HepG2 (cell line): ENCODE measurements at regions not wholly inside any gene's neighbourhood (a gene's known extent, or its start where the extent isn't known, plus 50 kb on each side); places are given as distances from the start of the nearest gene placed in this dataset.

Experiments used
- ATAC-seq: fragments of 200-7000 bp; cut with Tn5 transposase; 3 replicates; pipeline ENCODE4 v1.9.1; 2020; ENCODE audit warnings: mild to moderate bottlenecking, moderate library complexity
- BruUV-seq: library from RNA; stranded (reverse); fragments of 400-500 nt; replicated peaks from 2 replicates; lab custom pipeline; 2021; lab: Mats Ljungman, UMichigan
- CTCF ChIA-PET: fragments of 300-600 bp; formaldehyde crosslinking; extraction: SDS; loops from one replicate; lab custom pipeline; 2021; ENCODE audit warnings: low total read pairs, inconsistent platforms, low intra/inter-chr PET ratio; lab: Yijun Ruan, JAX
- POLR2A ChIA-PET: fragments of 350-600 bp; sonication (Branson Sonifier 250); formaldehyde crosslinking; loops from one replicate; lab custom pipeline; 2020; ENCODE audit warnings: antibody characterized with exemption, inconsistent platforms; lab: Yijun Ruan, JAX
- DNase-seq: peaks from one replicate; pipeline ENCODE4 v3.0.0-alpha.2; 2015; ENCODE audit warnings: low spot score
- FAIRE-seq: peaks from 3 replicates; lab custom pipeline; 2011; peaks lifted over from hg19 to GRCh38; lab: Jason Lieb, UNC
- H2AFZ ChIP-seq: one replicate; pipeline ENCODE4 v1.6.1; 2011; ENCODE audit warnings: low read length, inconsistent platforms
- H3K27ac ChIP-seq: fragments of 300-600 bp; 3 replicates; pipeline ENCODE4 v1.8.0; 2011; ENCODE audit warnings: mixed run types, mild to moderate bottlenecking, mixed read lengths, low read length, inconsistent platforms; ENCODE audit not compliant: insufficient read depth; ENCODE audit errors: extremely low read length
- H3K27me3 ChIP-seq, 2 experiments: fragments of 200-600 bp in 1 of 2; 2 replicates in 1 of 2; 3 replicates in 1 of 2; pipeline versions ENCODE4 v1.6.0 to v1.8.0; 2011; ENCODE audit warnings: low read length in 2 of 2, mild to moderate bottlenecking in 2 of 2, moderate library complexity in 2 of 2, inconsistent platforms in 1 of 2; ENCODE audit not compliant: insufficient read depth in 2 of 2, control insufficient read depth in 1 of 2
- H3K36me3 ChIP-seq, 2 experiments: fragments of 200-600 bp in 1 of 2; replicated peaks in 1 of 2; 2 replicates in 1 of 2; 3 replicates in 1 of 2; pipeline versions ENCODE4 v1.5.1 to v1.8.0; 2011; ENCODE audit warnings: low read length in 2 of 2, inconsistent platforms in 1 of 2; ENCODE audit not compliant: insufficient read depth in 2 of 2, control insufficient read depth in 1 of 2
- H3K4me1 ChIP-seq: 2 replicates; pipeline ENCODE4 v1.5.1; 2012; ENCODE audit warnings: low read length, inconsistent platforms; ENCODE audit not compliant: insufficient read depth
- H3K4me2 ChIP-seq: 2 replicates; pipeline ENCODE4 v1.6.0; 2011; ENCODE audit warnings: low read depth, low read length, inconsistent platforms
- H3K4me3 ChIP-seq, 3 experiments: fragments of 200-600 bp in 1 of 3; sonication (generic), shearing (Covaris generic) in 1 of 3; replicated peaks in 1 of 3; 2 replicates each; pipeline ENCODE4 v1.5.1; 2011 to 2016; ENCODE audit warnings: low read length in 3 of 3, inconsistent platforms in 2 of 3, low read depth in 2 of 3, mild to moderate bottlenecking in 2 of 3, control low read depth in 1 of 3, mixed read lengths in 1 of 3; ENCODE audit not compliant: insufficient read depth in 1 of 3
- H3K79me2 ChIP-seq: one replicate; pipeline ENCODE4 v1.6.1; 2011; ENCODE audit warnings: low read length, inconsistent platforms; ENCODE audit not compliant: insufficient read depth
- H3K9ac ChIP-seq: 2 replicates; pipeline ENCODE4 v1.6.0; 2011; ENCODE audit warnings: mild to moderate bottlenecking, low read depth, low read length, inconsistent platforms; ENCODE audit not compliant: insufficient read depth
- H3K9me3 ChIP-seq: 2 replicates; pipeline ENCODE4 v1.5.1; 2012; ENCODE audit warnings: mild to moderate bottlenecking, low read length
- H4K20me1 ChIP-seq: 2 replicates; pipeline ENCODE4 v1.6.0; 2011; ENCODE audit warnings: inconsistent platforms, mild to moderate bottlenecking, low read length, moderate library complexity; ENCODE audit not compliant: insufficient read depth
- ATF1 ChIP-seq: IDR thresholded peaks from 2 replicates; pipeline ENCODE4 v1.6.1; 2016; ENCODE audit warnings: mild to moderate bottlenecking, control low read depth
- ATF7 ChIP-seq, 2 experiments: fragments of 450-650 bp in 1 of 2; sonication (generic) in 1 of 2; formaldehyde crosslinking in 1 of 2; IDR thresholded peaks; 2 replicates each; pipeline versions ENCODE4 v1.4.0 to v1.6.1; 2016 to 2020; ENCODE audit warnings: antibody characterized with exemption in 1 of 2, mild to moderate bottlenecking in 1 of 2, missing genetic modification reagents in 1 of 2
- CCAR2 ChIP-seq: fragments of 200-400 bp; formaldehyde crosslinking; optimal IDR thresholded peaks from 2 replicates; pipeline ENCODE3; 2018; ENCODE audit warnings: low read depth, mild to moderate bottlenecking, low read length, moderate library complexity
- FIP1L1 ChIP-seq: fragments of 200-400 bp; formaldehyde crosslinking; IDR thresholded peaks from 2 replicates; pipeline ENCODE4 v1.6.1; 2018; ENCODE audit warnings: low read depth, mild to moderate bottlenecking, low read length, moderate library complexity, borderline replicate concordance; ENCODE audit not compliant: insufficient read depth
- FOSL2 ChIP-seq: sonication (generic); formaldehyde crosslinking; IDR thresholded peaks from 2 replicates; pipeline ENCODE4 v1.4.0; 2020; ENCODE audit warnings: missing genetic modification reagents
- HOXA5 ChIP-seq: sonication (generic); formaldehyde crosslinking; IDR thresholded peaks from 2 replicates; pipeline ENCODE4 v1.4.0; 2020; ENCODE audit warnings: missing genetic modification reagents
- KDM3A ChIP-seq: IDR thresholded peaks from 2 replicates; pipeline ENCODE4 v1.6.1; 2018; ENCODE audit warnings: low read depth, missing compliant biosample characterization
- KDM6A ChIP-seq: IDR thresholded peaks from 2 replicates; pipeline ENCODE4 v1.6.1; 2016; ENCODE audit warnings: low read depth
- KLF6 ChIP-seq: IDR thresholded peaks from 2 replicates; pipeline ENCODE4 v1.8.0; 2016; ENCODE audit warnings: missing biosample characterization, missing genetic modification reagents
- MXD4 ChIP-seq: IDR thresholded peaks from 2 replicates; pipeline ENCODE4 v1.6.1; 2016; ENCODE audit warnings: mild to moderate bottlenecking, missing biosample characterization, missing genetic modification reagents
- NCOA1 ChIP-seq: sonication (generic); formaldehyde crosslinking; IDR thresholded peaks from 2 replicates; pipeline ENCODE4 v1.9.0; 2021; ENCODE audit warnings: missing genetic modification reagents
- PRMT3 ChIP-seq: sonication (generic); formaldehyde crosslinking; IDR thresholded peaks from 2 replicates; pipeline ENCODE4 v1.8.1; 2022; ENCODE audit warnings: low read depth, mild to moderate bottlenecking, moderate library complexity, missing genetic modification reagents, borderline replicate concordance
- RORA ChIP-seq: sonication (generic); formaldehyde crosslinking; IDR thresholded peaks from 2 replicates; pipeline ENCODE4 v1.5.0; 2020; ENCODE audit warnings: mild to moderate bottlenecking, missing genetic modification reagents, moderate library complexity
- SCMH1 ChIP-seq: sonication (generic); formaldehyde crosslinking; IDR thresholded peaks from 2 replicates; pipeline ENCODE4 v1.9.0; 2021; ENCODE audit warnings: missing genetic modification reagents, mild to moderate bottlenecking, borderline replicate concordance
- SMARCE1 ChIP-seq: fragments of 450-650 bp; IDR thresholded peaks from 2 replicates; pipeline ENCODE4 v1.6.1; 2017; ENCODE audit warnings: borderline replicate concordance
- SP1 ChIP-seq, 2 experiments: fragments of 450-650 bp in 1 of 2; sonication (generic) in 1 of 2; formaldehyde crosslinking in 1 of 2; IDR thresholded peaks; 2 replicates each; pipeline versions ENCODE4 v1.4.0 to v1.6.1; 2016 to 2020; ENCODE audit warnings: missing genetic modification reagents in 1 of 2
- ZBTB10 ChIP-seq: sonication (generic); formaldehyde crosslinking; IDR thresholded peaks from 2 replicates; pipeline ENCODE4 v1.4.0; 2020; ENCODE audit warnings: missing genetic modification reagents, borderline replicate concordance
- ZKSCAN1 ChIP-seq: fragments of 150-350 bp; IDR thresholded peaks from 2 replicates; pipeline ENCODE4 v1.6.1; 2014; ENCODE audit warnings: low read length
- ZNF232 ChIP-seq: sonication (generic); formaldehyde crosslinking; IDR thresholded peaks from 2 replicates; pipeline ENCODE4 v1.4.0; 2020; ENCODE audit warnings: missing genetic modification reagents, borderline replicate concordance
- ZNF503 ChIP-seq: sonication (generic); formaldehyde crosslinking; IDR thresholded peaks from 2 replicates; pipeline ENCODE4 v1.4.0; 2020; ENCODE audit warnings: missing genetic modification reagents
- ZNF652 ChIP-seq: IDR thresholded peaks from 2 replicates; pipeline ENCODE4 v1.6.1; 2016; ENCODE audit warnings: low read depth, borderline replicate concordance
- WGBS: methylation state at CpG from one replicate; pipeline ENCODE4 v1.1.6; 2017; ENCODE audit warnings: low lambda C conversion rate; 5-methylcytosine and 5-hydroxymethylcytosine counted together
- in situ Hi-C: cut with HindIII; loops from 2 replicates; pipeline ENCODE4 v1.10.0; 2017; ENCODE audit warnings: low pct_unique_long_range_greater_than_20kb; ENCODE audit not compliant: extremely low pct_ligation_motif_present
- intact Hi-C: fragments of 100-400 bp; cut with micrococcal nuclease; formaldehyde crosslinking; loops from one replicate; pipeline ENCODE4 v1.10.0; 2022; ENCODE audit not compliant: unreplicated experiment

- TF ChIP-seq ATF7 (IDR thresholded peaks at IDR 0.05) (no peak), ATF7 (CRISPR knock-in tag; IDR thresholded peaks at IDR 0.05) (no peak), KDM6A (CRISPR knock-in tag) (no peak), ZNF503 (CRISPR knock-in tag) (no peak)
Observed at GRCh38 chr5:62705022-62705421, 126.4 kb downstream of the LRRC70 start (continued).

- FAIRE-seq: no peak
- no peak for ATAC-seq
- Histone ChIP-seq H3K27ac (no peak overlapping the region), H3K4me1 (no peaks in the 10 kb centered on the region; the same call in 1 of the 2 replicates), H3K27me3 (no peaks in the 10 kb centered on the region; a peak in 1 of 5 replicates), H3K4me2 (no peak overlapping the region), H3K79me2 (no peaks in the 10 kb centered on the region), H3K9me3 (no peaks in the 10 kb centered on the region), H3K9ac (no peak overlapping the region), H3K4me3 (no peak overlapping the region), H3K36me3 (no peaks in the 10 kb centered on the region), H4K20me1 (no peaks in the 10 kb centered on the region), H2AFZ (no peak overlapping the region)
- WGBS: 37% methylated on average over 4 of the region's 4 CpGs
- in situ Hi-C loops: no loop called here
- DNase-seq: no peak
- ChIA-PET CTCF (no interaction called here), POLR2A (no interaction called here)
- BruUV-seq: no TSS peak
- intact Hi-C loops: no loop called here
- TF ChIP-seq CCAR2 (no peak), MXD4 (CRISPR knock-in tag) (no peak), ZNF652 (CRISPR knock-in tag) (no peak), SCMH1 (CRISPR knock-in tag) (no peak), HOXA5 (CRISPR knock-in tag) (no peak), SP1 (IDR thresholded peaks at IDR 0.05) (no peak), SP1 (CRISPR knock-in tag; IDR thresholded peaks at IDR 0.05) (no peak), ZBTB10 (CRISPR knock-in tag) (no peak), RORA (CRISPR knock-in tag) (no peak), FIP1L1 (no peak), KDM3A (no peak), ATF1 (CRISPR knock-in tag) (no peak), SMARCE1 (no peak), NCOA1 (CRISPR knock-in tag) (no peak), PRMT3 (no peak), KLF6 (no peak), ZNF232 (CRISPR knock-in tag) (no peak), FOSL2 (CRISPR knock-in tag) (no peak), ZKSCAN1 (no peak)
Observed at GRCh38 chr5:62702126-62702525, 123.5 kb downstream of the LRRC70 start.
